Testis (tissue), 2 donors: ENCODE measurements at regions not wholly inside any gene's neighbourhood (a gene's known extent, or its start where the extent isn't known, plus 50 kb on each side); places are given as distances from the start of the nearest gene placed in this dataset.

Source experiments
- DNase-seq: peaks from one replicate; pipeline ENCODE4 v3.0.0-alpha.2; 2019
- H3K27ac ChIP-seq, 2 donors: fragments of 200-600 bp; sonication (generic); one replicate each; pipeline ENCODE4 v1.5.1; 2019
- H3K27me3 ChIP-seq: fragments of 200-600 bp; sonication (generic); one replicate; pipeline ENCODE4 v1.5.1; 2019
- H3K36me3 ChIP-seq: fragments of 200-600 bp; sonication (generic); one replicate; pipeline ENCODE4 v1.5.1; 2017; ENCODE audit warnings: low read depth; ENCODE audit errors: missing control alignments
- H3K4me1 ChIP-seq: fragments of 200-600 bp; sonication (generic); one replicate; pipeline ENCODE4 v1.5.1; 2019
- H3K4me3 ChIP-seq, 2 donors: fragments of 200-600 bp; sonication (generic); one replicate each; pipeline ENCODE4 v1.5.1; 2017 to 2019
- H3K9me3 ChIP-seq: fragments of 200-600 bp; sonication (generic); one replicate; pipeline ENCODE4 v1.5.1; 2017
- POLR2A ChIP-seq: fragments of 450-650 bp; IDR thresholded peaks from one replicate; pipeline ENCODE4 v1.6.1; 2017; ENCODE audit warnings: antibody characterized with exemption, mild to moderate bottlenecking, moderate library complexity
- WGBS, 2 donors: methylation state at CpG; one replicate each; pipeline ENCODE4 v1.1.5; 2018; 5-methylcytosine and 5-hydroxymethylcytosine counted together
- intact Hi-C: fragments of 100-400 bp; cut with DNase I; formaldehyde crosslinking; loops from one replicate; pipeline ENCODE4 v1.15.1; 2023; ENCODE audit warnings: low total_unique reads
- TF ChIP-seq, protein P1 (sequence below), 3 experiments: fragments of 450-650 bp in 2 of 3; fragments of 200-600 bp in 1 of 3; sonication (generic) in 1 of 3; IDR thresholded peaks; one replicate each; pipeline ENCODE4 v1.5.1; 2016 to 2019; ENCODE audit warnings: antibody characterized with exemption in 3 of 3, mild to moderate bottlenecking in 2 of 3, moderate library complexity in 1 of 3

DNA sequence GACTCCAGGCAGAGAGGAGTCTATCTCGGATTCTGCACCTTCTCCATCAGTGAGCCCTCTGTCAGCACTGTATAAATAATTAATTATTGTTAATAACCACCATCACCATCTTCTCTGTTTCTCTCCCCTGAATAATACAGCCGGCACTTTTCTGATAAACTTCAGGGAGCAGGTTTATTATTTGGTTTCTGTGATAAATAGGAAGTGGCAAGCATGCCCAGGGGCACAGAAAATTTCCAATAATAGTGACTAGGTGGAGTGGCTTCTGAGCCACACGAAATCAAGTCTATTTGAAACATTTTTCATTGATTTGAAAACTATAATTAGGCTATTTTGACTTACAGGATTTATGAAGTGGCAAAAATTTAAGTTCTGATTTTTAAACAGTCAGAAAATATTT, 186.8 kb upstream of the TMEM229A start:
- DNase-seq = no peak
- no peaks in the 10 kb centered on the region for H3K27me3 ChIP-seq
- no peak overlapping the region for H3K27ac ChIP-seq
- intact Hi-C loops = no loop called here
- TF ChIP-seq POLR2A = no peak
- TF ChIP-seq, protein P1, sequence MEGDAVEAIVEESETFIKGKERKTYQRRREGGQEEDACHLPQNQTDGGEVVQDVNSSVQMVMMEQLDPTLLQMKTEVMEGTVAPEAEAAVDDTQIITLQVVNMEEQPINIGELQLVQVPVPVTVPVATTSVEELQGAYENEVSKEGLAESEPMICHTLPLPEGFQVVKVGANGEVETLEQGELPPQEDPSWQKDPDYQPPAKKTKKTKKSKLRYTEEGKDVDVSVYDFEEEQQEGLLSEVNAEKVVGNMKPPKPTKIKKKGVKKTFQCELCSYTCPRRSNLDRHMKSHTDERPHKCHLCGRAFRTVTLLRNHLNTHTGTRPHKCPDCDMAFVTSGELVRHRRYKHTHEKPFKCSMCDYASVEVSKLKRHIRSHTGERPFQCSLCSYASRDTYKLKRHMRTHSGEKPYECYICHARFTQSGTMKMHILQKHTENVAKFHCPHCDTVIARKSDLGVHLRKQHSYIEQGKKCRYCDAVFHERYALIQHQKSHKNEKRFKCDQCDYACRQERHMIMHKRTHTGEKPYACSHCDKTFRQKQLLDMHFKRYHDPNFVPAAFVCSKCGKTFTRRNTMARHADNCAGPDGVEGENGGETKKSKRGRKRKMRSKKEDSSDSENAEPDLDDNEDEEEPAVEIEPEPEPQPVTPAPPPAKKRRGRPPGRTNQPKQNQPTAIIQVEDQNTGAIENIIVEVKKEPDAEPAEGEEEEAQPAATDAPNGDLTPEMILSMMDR (IDR thresholded peaks at IDR 0.05) = no peak
- no peaks in the 10 kb centered on the region for H3K4me1 ChIP-seq
- no peak overlapping the region for H3K4me3 ChIP-seq
- H3K9me3 ChIP-seq = no peaks in the 10 kb centered on the region
- WGBS, 2 donors = 56 to 65% methylated on average over 3 of the region's 3 CpGs
- no peaks in the 10 kb centered on the region for H3K36me3 ChIP-seq

DNA sequence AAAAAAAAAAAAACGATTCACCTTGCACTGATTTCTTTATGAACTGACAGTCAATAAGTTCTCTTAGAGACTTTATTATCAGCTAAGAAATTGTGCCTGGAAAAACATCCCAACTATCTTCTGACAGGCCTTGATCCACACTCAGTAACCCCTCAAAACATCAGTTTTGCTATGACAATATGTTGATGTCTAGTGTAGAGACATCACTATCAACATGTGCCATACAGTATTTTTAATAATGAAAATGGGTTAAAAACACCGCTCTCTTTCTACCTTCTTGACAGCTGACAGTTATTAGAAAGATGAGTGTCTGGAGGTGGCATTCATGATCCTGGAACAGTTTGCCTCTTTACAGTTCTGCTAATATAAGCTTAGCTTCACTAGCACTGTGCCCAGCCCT, 175.8 kb upstream of the TMEM229A start:
- no peak overlapping the region for H3K4me3 ChIP-seq
- no peaks in the 10 kb centered on the region for H3K4me1 ChIP-seq
- no peaks in the 10 kb centered on the region for H3K36me3 ChIP-seq
- intact Hi-C loops = no loop called here
- H3K9me3 ChIP-seq = no peaks in the 10 kb centered on the region
- no peaks in the 10 kb centered on the region for H3K27me3 ChIP-seq
- TF ChIP-seq, protein P1 (IDR thresholded peaks at IDR 0.05) = no peak
- no peak for TF ChIP-seq POLR2A
- WGBS, 2 donors = 69 to 70% methylated on average over 2 of the region's 2 CpGs
- DNase-seq = no peak
- H3K27ac ChIP-seq = no peak overlapping the region

- H3K4me1 ChIP-seq = no peaks in the 10 kb centered on the region
- no peaks in the 10 kb centered on the region for H3K9me3 ChIP-seq
- no peak for DNase-seq
- TF ChIP-seq, protein P1 (IDR thresholded peaks at IDR 0.05) = no peak
- no peak for TF ChIP-seq POLR2A
- no peak overlapping the region for H3K4me3 ChIP-seq
- H3K36me3 ChIP-seq = no peaks in the 10 kb centered on the region
- intact Hi-C loops = no loop called here
- H3K27me3 ChIP-seq = no peaks in the 10 kb centered on the region
- WGBS, 2 donors = 80 to 81% methylated on average over 2 of the region's 2 CpGs
- H3K27ac ChIP-seq = no peak overlapping the region
These were observed 175.3 kb upstream of the TMEM229A start for GRCh38 chr7:124208173-124208572.

GRCh38 chr7:124205526-124205925, 172.7 kb upstream of the TMEM229A start:
- intact Hi-C loops = no loop called here
- H3K36me3 ChIP-seq = no peaks in the 10 kb centered on the region
- 71 to 86% methylated on average over 1 of the region's 1 CpG for WGBS, 2 donors

GRCh38 chr7:124202546-124202945, 169.7 kb upstream of the TMEM229A start:
- no peaks in the 10 kb centered on the region for H3K9me3 ChIP-seq
- intact Hi-C loops = no loop called here
- no peak overlapping the region for H3K4me3 ChIP-seq
- H3K36me3 ChIP-seq = no peaks in the 10 kb centered on the region
- 80 to 100% methylated on average over 1 of the region's 1 CpG for WGBS, 2 donors
- H3K4me1 ChIP-seq = no peaks in the 10 kb centered on the region
- no peaks in the 10 kb centered on the region for H3K27me3 ChIP-seq
- no peak for TF ChIP-seq POLR2A
- TF ChIP-seq, protein P1 (IDR thresholded peaks at IDR 0.05) = no peak
- DNase-seq = no peak
- no peak overlapping the region for H3K27ac ChIP-seq

More at GRCh38 chr7:124205526-124205925, 172.7 kb upstream of the TMEM229A start:
- Histone ChIP-seq H3K4me3 (no peak overlapping the region), H3K4me1 (no peaks in the 10 kb centered on the region), H3K9me3 (no peaks in the 10 kb centered on the region), H3K27me3 (no peaks in the 10 kb centered on the region), H3K27ac (no peak overlapping the region)
- DNase-seq = no peak
- TF ChIP-seq, protein P1 (IDR thresholded peaks at IDR 0.05) = no peak
- TF ChIP-seq POLR2A = no peak
